ENCODE measurements at regions not wholly inside any gene's neighbourhood (a gene's known extent, or its start where the extent isn't known, plus 50 kb on each side); places are given as distances from the start of the nearest gene placed in this dataset.

GRCh38 chr2:77867146-77867545 is 345.0 kb upstream of the LRRTM4 start:
- TF ChIP-seq CTCF (conservative IDR thresholded peaks at IDR 0.05; ENCODE audit: low read depth, low read length) (no peak), MXI1 (IDR thresholded peaks at IDR 0.05; ENCODE audit: borderline replicate concordance, low read depth, low read length) (no peak), POLR2A (IDR thresholded peaks at IDR 0.05; ENCODE audit: low read depth, low read length) (no peak), RAD21 (IDR thresholded peaks at IDR 0.05; ENCODE audit: low read length) (no peak), MAFK (IDR thresholded peaks at IDR 0.05; ENCODE audit: low read depth, low read length) (no peak), USF2 (IDR thresholded peaks at IDR 0.05; ENCODE audit: low read depth, low read length) (no peak), CEBPB (IDR thresholded peaks at IDR 0.05; ENCODE audit: low read depth, low read length) (no peak), RCOR1 (IDR thresholded peaks at IDR 0.05; ENCODE audit: insufficient replicate concordance, low read length) (no peak), ELK1 (IDR thresholded peaks at IDR 0.05; ENCODE audit: borderline replicate concordance, low read depth, low read length) (no peak), SMC3 (IDR thresholded peaks at IDR 0.05; ENCODE audit: low read depth, low read length) (no peak), BHLHE40 (IDR thresholded peaks at IDR 0.05; ENCODE audit: low read depth, low read length) (no peak), FOS (IDR thresholded peaks at IDR 0.05; ENCODE audit: low read depth, low read length) (no peak)

All from IMR-90 (cell line).